Lower lobe of right lung (tissue), 2 donors: ENCODE measurements at regions not wholly inside any gene's neighbourhood (a gene's known extent, or its start where the extent isn't known, plus 50 kb on each side); places are given as distances from the start of the nearest gene placed in this dataset.
A peak's percentile ranks its signal among the peaks of the same experiment; 100 is the strongest.

Experiments used
- ATAC-seq, 2 donors: fragments of 200-7000 bp; cut with Tn5 transposase; one replicate each; pipeline ENCODE4 v1.9.1; 2020 to 2022; ENCODE audit warnings: mild to moderate bottlenecking in 2 of 2, moderate library complexity in 2 of 2
- DNase-seq: peaks from one replicate; pipeline ENCODE4 v3.0.0-alpha.2; 2020
- H3K27ac ChIP-seq: fragments of 200-600 bp; one replicate; pipeline ENCODE4 v1.8.0; 2022
- H3K27me3 ChIP-seq: fragments of 200-600 bp; one replicate; pipeline ENCODE4 v1.8.0; 2022; ENCODE audit warnings: low read depth
- H3K36me3 ChIP-seq: fragments of 200-600 bp; one replicate; pipeline ENCODE4 v1.8.0; 2022; ENCODE audit warnings: mild to moderate bottlenecking
- H3K4me1 ChIP-seq: fragments of 200-600 bp; one replicate; pipeline ENCODE4 v1.8.0; 2022
- H3K4me3 ChIP-seq: fragments of 200-600 bp; one replicate; pipeline ENCODE4 v1.8.0; 2022; ENCODE audit warnings: mild to moderate bottlenecking
- H3K9me3 ChIP-seq: fragments of 200-600 bp; one replicate; pipeline ENCODE4 v1.8.0; 2022
- intact Hi-C: fragments of 100-400 bp; cut with DNase I; formaldehyde crosslinking; loops from one replicate; pipeline ENCODE4 v1.11.0; 2022
- TF ChIP-seq, protein P1 (sequence below): fragments of 200-600 bp; IDR thresholded peaks from one replicate; pipeline ENCODE4 v1.8.0; 2022; ENCODE audit warnings: antibody characterized with exemption, mild to moderate bottlenecking
- donor health status: DM: no; HTN: yes; CAD: no; lungs with severe emphysema.

DNA sequence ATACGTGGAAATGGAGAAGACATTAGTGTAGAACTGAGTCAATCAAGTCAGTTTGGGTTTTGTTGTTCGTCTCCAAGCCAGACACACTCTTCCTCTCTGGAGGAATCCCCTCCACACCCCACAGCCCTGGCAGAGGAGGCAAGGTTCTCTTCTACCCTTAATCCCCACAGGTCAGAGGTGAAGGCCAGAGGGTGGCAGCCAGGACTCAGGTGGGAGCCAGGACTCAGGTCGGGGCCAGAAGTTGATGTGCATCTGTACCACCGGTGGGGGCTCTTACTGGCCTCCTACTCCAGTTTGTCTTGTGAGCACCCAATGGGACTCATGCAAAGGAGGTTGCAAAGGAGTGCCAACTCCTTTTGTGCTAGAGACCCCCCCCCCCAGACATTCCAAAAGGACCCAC is 126.4 kb downstream of the TBXT start:
- H3K4me3 ChIP-seq, result no peak overlapping the region
- TF ChIP-seq, protein P1, sequence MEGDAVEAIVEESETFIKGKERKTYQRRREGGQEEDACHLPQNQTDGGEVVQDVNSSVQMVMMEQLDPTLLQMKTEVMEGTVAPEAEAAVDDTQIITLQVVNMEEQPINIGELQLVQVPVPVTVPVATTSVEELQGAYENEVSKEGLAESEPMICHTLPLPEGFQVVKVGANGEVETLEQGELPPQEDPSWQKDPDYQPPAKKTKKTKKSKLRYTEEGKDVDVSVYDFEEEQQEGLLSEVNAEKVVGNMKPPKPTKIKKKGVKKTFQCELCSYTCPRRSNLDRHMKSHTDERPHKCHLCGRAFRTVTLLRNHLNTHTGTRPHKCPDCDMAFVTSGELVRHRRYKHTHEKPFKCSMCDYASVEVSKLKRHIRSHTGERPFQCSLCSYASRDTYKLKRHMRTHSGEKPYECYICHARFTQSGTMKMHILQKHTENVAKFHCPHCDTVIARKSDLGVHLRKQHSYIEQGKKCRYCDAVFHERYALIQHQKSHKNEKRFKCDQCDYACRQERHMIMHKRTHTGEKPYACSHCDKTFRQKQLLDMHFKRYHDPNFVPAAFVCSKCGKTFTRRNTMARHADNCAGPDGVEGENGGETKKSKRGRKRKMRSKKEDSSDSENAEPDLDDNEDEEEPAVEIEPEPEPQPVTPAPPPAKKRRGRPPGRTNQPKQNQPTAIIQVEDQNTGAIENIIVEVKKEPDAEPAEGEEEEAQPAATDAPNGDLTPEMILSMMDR, result no peak
- H3K36me3 ChIP-seq, result no peaks in the 10 kb centered on the region
- peaks cover 4% of the 10 kb centered on the region for H3K27me3 ChIP-seq
- ATAC-seq, result no peak
- no peak overlapping the region for H3K27ac ChIP-seq
- H3K9me3 ChIP-seq, result peaks cover 6% of the 10 kb centered on the region
- no peak for DNase-seq
- no peaks in the 10 kb centered on the region for H3K4me1 ChIP-seq
- intact Hi-C loops, result no loop called here

DNA sequence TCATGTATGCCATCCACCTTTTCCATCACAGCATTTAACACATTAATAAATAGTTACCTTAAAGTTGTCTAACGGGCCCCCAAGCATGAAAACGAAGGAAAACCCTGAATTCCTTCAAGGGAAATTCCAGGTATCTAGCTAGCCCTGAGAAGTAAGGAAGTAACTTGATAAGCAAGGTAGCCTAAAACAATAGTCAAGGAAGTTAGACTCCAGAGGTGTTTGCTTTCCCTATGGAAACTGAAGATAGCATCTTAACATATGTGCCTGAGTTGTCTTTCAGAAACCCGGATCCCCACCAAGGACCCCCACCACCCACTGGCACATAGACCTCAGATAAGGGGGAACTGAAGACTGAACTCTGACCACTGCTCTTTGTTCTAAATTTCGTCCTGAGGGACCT is 127.4 kb downstream of the TBXT start:
- Histone ChIP-seq H3K4me1 (no peaks in the 10 kb centered on the region), H3K27ac (no peak overlapping the region), H3K27me3 (peaks cover 4% of the 10 kb centered on the region), H3K9me3 (peaks cover 6% of the 10 kb centered on the region), H3K36me3 (no peaks in the 10 kb centered on the region), H3K4me3 (no peak overlapping the region)
- intact Hi-C loops, result no loop called here
- DNase-seq (no peak), ATAC-seq (no peak)
- TF ChIP-seq, protein P1, result no peak

DNA sequence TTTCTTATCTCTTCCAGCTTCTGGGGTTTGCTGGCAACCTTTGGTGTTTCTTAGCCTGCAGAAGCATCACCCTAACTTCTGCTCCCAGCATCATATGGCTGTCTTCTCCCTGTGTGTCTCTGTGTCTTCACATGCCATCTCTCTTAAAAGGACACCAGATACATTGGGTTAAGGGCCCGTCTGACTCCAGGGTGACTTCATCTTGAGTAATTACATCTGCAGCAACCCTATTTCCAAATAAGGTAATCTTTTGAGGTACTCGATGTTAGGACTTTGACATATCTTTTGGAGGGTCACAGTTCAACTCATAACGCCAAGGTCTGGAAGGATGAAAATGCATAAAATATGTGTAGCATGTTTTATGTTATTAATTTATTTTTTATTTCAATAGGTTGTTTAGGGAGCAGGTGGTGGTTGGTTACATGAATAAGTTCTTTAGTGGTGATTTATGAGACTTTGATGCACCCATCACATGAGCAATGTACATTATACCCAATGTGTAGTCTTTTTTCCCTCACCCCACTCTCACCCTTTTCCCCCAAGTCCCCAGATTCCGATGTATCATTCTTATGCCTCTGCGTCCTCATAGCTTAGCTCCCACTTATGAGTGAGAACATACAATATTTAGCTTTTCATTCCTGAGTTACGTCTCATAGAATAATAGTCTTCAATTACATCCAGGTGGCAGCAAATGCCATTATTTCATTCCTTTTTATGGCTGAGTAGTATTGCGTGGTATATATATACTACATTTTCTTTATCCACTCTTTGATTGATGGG is 131.1 kb downstream of the TBXT start:
- DNase-seq (no peak), ATAC-seq (no peak)
- Histone ChIP-seq H3K9me3 (peaks cover 6% of the 10 kb centered on the region), H3K36me3 (no peaks in the 10 kb centered on the region), H3K4me3 (no peak overlapping the region), H3K27me3 (no peaks in the 10 kb centered on the region), H3K27ac (no peak overlapping the region), H3K4me1 (no peaks in the 10 kb centered on the region)
- TF ChIP-seq, protein P1, result no peak
- intact Hi-C loops, result no loop called here

DNA sequence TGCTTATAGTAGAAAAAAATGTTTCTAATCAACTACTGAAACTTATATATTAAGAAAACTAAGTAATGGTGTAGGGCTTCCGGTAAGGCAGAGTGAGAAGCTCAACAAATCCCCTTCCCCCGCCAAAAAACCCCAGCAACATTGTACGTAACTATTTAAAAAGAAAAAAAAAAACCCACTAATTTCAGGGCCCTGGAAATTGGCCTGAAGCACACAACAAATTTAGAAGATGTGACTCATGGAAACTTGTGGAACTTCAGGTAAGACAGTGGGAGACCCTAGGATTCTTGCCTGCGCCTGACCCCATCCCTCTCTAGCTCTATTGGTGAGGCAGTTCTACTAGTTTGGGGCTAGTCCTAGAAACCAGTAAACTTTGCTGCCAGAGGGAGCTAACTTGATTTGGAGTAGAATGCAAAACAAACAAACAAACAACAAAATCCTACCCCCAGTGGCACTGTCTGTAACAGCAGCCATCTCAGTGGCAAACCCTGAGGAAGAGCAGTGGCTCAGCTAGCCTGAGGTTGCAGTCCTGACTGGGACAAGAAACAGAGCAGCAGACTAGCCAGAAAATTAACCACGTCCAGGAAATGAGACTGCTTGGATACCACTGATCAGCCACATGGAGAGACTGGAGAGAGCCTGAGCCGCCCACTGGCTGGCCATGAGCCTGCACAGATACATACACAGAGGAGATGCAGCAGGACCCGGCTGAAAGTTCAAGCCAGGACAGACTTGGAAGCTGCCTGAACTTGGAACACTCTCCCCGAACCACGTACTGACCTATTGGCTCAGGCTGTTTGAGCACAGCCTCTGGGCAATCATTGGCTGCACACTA is 135.1 kb downstream of the TBXT start:
- TF ChIP-seq, protein P1, result no peak
- Histone ChIP-seq H3K4me3 (no peak overlapping the region), H3K27me3 (no peaks in the 10 kb centered on the region), H3K4me1 (no peaks in the 10 kb centered on the region), H3K27ac (no peak overlapping the region), H3K9me3 (peaks cover under 1% of the 10 kb centered on the region), H3K36me3 (no peaks in the 10 kb centered on the region)
- intact Hi-C loops, result no loop called here
- ATAC-seq (peak in 1 of 2 donors; percentile 43), DNase-seq (no peak)

DNA sequence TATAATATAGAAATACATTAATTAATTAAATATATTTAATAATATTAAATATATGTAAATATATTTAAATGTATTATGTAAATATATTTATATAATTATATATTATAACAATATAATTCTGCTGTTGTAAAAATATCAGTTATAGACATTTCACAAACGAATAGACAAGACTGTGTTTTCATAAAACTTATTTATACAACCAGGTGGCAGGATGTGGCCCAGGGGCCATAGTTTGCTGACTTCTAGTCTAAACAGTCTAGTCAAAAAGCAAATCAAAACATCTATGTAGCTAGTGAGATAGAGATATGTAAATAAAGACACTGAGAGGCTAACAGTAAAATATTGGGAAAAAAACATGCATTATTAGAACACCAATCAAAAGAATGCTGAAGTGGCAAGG is 136.4 kb downstream of the TBXT start:
- no peaks in the 10 kb centered on the region for H3K9me3 ChIP-seq
- ATAC-seq, result no peak
- no peak overlapping the region for H3K27ac ChIP-seq
- no peak overlapping the region for H3K4me3 ChIP-seq
- TF ChIP-seq, protein P1, result no peak
- DNase-seq, result no peak
- no peaks in the 10 kb centered on the region for H3K4me1 ChIP-seq
- H3K27me3 ChIP-seq, result no peaks in the 10 kb centered on the region
- intact Hi-C loops, result no loop called here
- H3K36me3 ChIP-seq, result no peaks in the 10 kb centered on the region
